AG09319 (cell line): ENCODE measurements at regions not wholly inside any gene's neighbourhood (a gene's known extent, or its start where the extent isn't known, plus 50 kb on each side); places are given as distances from the start of the nearest gene placed in this dataset.

Experiments
- DNase-seq: peaks from one replicate; pipeline ENCODE4 v3.0.0-alpha.2; 2010; ENCODE audit warnings: low read depth; ENCODE audit errors: extremely low read depth
- TF ChIP-seq, protein P1 (sequence below): IDR thresholded peaks from 2 replicates; pipeline ENCODE4 v1.5.1; 2011; ENCODE audit warnings: low read depth, mild to moderate bottlenecking, inconsistent platforms, low read length, moderate library complexity

DNA sequence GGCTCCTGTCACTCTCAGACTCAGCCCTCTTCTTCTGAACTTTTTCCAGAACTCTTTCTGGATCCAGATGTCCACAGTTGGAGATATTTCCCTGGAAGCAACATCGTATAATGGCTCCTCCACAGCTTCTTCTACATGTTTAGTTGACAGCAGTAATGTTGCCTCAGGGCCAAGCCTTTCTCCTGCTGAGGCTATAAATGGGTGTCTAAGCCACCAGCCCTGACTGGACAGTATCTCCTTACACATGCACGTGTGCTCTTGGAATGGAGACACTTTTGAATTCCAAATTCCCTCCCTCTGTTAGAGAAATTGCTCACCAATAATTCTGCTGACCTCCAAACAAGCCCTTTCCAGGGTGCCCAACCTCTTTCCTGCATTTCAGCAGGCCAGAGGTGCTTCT, 156.2 kb upstream of the PIK3C3 start:
- DNase-seq = no peak
- TF ChIP-seq, protein P1, sequence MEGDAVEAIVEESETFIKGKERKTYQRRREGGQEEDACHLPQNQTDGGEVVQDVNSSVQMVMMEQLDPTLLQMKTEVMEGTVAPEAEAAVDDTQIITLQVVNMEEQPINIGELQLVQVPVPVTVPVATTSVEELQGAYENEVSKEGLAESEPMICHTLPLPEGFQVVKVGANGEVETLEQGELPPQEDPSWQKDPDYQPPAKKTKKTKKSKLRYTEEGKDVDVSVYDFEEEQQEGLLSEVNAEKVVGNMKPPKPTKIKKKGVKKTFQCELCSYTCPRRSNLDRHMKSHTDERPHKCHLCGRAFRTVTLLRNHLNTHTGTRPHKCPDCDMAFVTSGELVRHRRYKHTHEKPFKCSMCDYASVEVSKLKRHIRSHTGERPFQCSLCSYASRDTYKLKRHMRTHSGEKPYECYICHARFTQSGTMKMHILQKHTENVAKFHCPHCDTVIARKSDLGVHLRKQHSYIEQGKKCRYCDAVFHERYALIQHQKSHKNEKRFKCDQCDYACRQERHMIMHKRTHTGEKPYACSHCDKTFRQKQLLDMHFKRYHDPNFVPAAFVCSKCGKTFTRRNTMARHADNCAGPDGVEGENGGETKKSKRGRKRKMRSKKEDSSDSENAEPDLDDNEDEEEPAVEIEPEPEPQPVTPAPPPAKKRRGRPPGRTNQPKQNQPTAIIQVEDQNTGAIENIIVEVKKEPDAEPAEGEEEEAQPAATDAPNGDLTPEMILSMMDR = no peak

DNA sequence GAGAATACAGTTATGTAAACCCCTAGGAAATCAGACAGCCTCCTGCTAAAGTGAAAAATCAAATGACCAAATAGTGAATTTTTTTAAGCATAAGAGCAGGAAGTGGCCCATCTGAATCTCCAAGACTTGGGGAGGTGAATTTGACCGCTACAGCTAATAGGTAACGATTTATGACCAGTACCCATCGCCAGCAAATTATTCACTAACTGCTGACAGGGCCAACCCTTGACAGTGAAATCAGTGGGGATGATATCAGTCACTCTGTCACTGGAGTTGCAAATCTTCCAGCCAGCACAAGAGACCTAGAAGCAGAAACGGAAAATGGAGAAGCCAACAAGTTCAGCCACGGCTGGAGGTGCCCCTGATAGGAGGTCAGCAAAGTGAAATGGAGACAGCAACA, 164.3 kb upstream of the PIK3C3 start:
- TF ChIP-seq, protein P1 = no peak
- DNase-seq = no peak

DNA sequence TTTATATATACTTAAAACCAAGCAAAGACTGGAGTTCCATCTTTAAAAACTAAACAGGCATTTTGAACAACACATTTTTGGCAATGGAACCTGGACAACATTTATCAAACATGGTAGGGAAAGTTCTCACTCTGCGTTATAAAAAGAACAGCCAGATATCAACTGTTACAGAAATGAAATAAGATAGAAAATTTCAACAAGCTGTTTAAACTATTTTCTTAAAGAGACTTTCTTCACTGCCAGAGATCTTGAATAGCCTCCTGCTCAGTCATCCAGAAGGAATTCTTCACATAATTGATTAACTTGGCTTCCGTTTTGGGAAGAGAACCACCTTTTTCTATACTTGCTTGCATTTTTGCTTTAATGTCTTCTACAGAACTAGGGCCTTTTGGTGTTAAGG, 166.0 kb upstream of the PIK3C3 start:
- DNase-seq = no peak
- TF ChIP-seq, protein P1 = no peak

DNA sequence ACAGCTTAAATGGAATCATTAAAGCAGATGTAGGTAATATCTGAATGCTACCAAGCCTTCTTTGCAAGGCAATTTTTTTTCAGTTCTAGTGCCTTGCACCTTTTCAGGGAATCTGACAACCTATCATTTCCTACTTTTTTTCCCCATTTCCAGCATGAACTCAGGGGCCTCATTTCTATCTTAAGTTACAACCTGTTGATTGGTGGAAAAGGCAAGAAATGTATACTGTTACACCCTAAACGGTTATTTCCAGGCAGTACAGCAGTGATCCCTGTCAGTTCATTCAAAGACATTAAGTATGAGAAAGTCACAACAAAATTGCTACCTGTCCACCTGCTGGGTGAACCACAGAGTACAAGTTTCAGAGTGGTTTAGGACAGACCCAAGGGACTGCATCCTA, 171.2 kb upstream of the PIK3C3 start:
- TF ChIP-seq, protein P1 = no peak
- no peak for DNase-seq

DNA sequence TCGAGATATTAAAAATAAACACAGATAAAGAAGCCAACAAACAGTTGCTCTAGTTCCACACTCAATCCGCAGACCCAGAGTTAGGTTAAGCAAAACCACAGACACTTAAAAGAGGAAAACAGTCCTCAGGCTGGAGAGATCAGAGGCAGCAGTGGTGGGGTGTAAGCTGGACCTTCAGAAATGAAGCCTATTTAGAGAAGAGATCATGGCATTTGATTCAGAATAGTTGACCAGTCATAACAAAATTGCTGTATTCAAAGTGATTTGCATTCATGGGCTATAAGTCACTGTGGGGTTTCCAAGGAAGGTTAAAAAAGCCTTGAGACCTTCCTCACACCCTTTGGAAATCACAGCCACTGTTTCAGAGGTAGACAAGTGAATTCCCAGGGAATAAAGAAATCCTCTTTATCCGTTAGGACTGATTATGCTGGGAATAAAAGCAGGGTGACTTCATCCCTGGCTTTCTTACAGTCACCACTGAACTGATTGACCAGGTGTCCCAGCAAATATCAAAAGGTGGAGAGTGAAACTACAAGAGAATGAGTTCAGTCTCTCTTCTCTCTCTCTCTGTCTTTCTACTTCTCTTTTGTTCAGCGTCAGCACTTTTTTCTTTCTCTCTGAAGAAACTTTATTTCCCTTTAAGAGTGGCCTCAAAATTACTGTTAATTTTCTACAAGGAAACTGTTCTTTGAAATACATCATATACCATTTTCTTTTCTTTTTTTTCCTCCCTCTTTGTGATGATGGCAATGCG, 171.8 kb upstream of the PIK3C3 start:
- TF ChIP-seq, protein P1 = no peak
- DNase-seq = no peak

DNA sequence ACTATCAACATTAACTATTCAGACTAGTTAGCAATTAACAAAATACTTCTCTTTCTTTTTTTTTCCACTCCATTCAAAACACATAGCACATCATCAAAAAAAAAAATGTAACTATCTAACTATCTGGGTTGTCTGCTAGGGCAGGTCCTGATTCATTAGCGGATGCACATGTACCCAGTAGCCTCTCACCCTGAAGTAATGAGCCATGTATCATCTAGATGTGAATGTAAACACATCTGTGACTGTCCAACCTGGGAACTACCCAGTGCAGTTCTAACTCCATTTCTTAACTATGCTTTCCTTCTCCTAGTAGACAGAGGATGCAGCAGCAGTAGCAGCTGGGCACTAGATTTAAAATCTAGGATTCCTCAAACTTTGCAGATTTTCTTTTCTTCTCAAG, 183.1 kb upstream of the PIK3C3 start:
- DNase-seq = no peak
- TF ChIP-seq, protein P1 = no peak

DNA sequence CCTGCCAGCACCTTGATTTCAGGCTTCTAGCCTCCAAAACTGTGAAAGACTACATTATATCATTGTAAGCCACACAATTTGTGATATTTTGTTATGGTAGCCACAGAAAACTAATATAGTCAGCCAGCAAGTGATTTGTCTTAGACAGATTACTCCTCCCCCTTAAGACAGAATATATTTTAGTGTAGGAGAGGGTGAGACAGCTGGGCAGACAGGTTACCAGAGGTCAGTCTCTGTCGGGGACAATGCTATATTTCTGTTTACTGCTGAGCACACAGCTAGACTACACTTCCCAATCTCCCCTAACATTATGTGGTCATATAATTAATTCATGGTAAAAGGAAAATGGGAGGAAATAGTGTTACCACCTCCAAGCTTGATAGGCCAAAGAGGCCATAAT, 185.8 kb upstream of the PIK3C3 start:
- TF ChIP-seq, protein P1 = no peak
- no peak for DNase-seq
